ENCODE measurements at regions not wholly inside any gene's neighbourhood (a gene's known extent, or its start where the extent isn't known, plus 50 kb on each side); places are given as distances from the start of the nearest gene placed in this dataset.

DNA sequence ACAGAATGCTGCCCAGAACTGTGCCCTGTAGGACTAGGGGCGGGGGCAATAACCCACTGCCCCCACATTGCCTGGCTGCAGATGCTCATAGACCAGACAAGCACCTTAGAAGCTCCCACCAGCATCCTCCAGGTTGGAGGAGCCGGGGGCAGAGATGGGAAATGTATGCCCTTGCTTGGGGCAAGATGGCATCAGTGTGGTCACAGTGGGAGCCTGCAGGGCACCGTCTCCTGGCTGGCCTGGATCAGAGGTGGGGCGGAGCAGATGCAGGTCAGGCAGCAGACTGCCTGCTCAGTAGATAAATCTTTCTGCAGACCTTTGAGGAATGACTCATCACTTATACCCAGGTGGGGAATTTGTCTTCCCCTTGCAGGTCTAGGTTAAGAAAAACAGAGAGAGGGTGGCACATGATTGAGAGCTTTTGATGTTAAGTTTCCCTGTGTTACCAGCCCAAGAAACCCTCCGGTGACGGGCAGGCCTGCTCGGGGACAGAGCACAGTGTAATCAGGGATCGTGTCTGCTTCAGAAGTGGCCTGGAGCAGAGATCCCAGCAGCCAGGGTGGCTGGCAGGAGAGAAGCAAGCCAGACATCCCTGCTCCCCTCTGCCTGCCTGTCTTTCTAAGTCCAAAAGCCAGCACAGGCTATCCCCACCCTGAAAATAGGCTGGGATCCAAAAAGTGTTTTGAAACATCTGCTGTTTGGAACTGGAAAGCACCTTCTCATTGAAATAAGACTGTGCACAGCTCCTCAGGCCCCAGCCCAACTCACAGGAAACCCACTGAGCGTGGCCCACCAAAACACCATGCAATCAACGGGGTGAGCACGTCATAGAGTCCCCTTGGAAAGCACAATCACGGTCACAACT is 50.7 kb upstream of the RPL38 start:
- H3K27me3 ChIP-seq (ENCODE audit: control insufficient read depth, insufficient read depth, low read length), result no peaks in the 10 kb centered on the region

DNA sequence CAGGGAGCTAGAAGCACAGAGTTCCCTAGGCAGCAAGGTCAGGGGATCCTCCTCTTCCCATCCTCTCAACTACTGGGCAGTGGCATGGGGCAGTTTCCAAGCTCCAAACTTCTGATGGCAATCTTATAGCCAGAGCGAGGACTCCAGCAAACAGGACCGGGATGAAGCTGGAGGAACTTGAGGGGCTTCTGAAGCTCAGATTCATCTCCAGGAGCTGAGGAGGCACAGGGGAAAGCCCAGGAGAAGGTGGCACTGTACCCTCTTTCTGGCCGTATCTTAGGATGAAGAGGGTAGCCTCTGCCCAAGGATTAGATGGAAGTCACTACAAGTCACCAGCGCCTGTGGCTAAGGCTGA is 50.0 kb upstream of the RPL38 start:
- no peak overlapping the region for H3K27ac ChIP-seq (ENCODE audit: low read depth, low read length)
- no peak overlapping the region for H3K4me3 ChIP-seq (ENCODE audit: low read depth, low read length)
- H3K9me3 ChIP-seq (ENCODE audit: control insufficient read depth, insufficient read depth, low read depth, low read length), result peaks cover 6% of the 10 kb centered on the region; the same call in 1 of the 2 replicates
- H3K9ac ChIP-seq (ENCODE audit: low read length), result no peak overlapping the region
- peaks cover 7% of the 10 kb centered on the region; the same call in 1 of the 2 replicates for H3K4me1 ChIP-seq (ENCODE audit: control insufficient read depth, insufficient read depth, low read length)
- H3K27me3 ChIP-seq (ENCODE audit: control insufficient read depth, insufficient read depth, low read length), result no peaks in the 10 kb centered on the region
- no peaks in the 10 kb centered on the region for H3K36me3 ChIP-seq (ENCODE audit: control insufficient read depth, insufficient read depth, low read length)

More for the DNA sequence above, 50.7 kb upstream of the RPL38 start:
- Histone ChIP-seq H3K9ac (ENCODE audit: low read length) (no peak overlapping the region), H3K4me3 (ENCODE audit: low read depth, low read length) (no peak overlapping the region), H3K9me3 (ENCODE audit: control insufficient read depth, insufficient read depth, low read depth, low read length) (peaks cover 6% of the 10 kb centered on the region; the same call in 1 of the 2 replicates), H3K36me3 (ENCODE audit: control insufficient read depth, insufficient read depth, low read length) (no peaks in the 10 kb centered on the region), H3K4me1 (ENCODE audit: control insufficient read depth, insufficient read depth, low read length) (peaks cover 7% of the 10 kb centered on the region; the same call in 1 of the 2 replicates), H3K27ac (ENCODE audit: low read depth, low read length) (no peak overlapping the region)
